Activated CD8-positive, alpha-beta memory T cell treated with anti-CD3 and anti-CD28 coated beads, Interleukin-2, amount 10 ng/mL, durations not matched to agents 7 days and 5 days (primary cell): ENCODE measurements at regions not wholly inside any gene's neighbourhood (a gene's known extent, or its start where the extent isn't known, plus 50 kb on each side); places are given as distances from the start of the nearest gene placed in this dataset.

Experiments
- ATAC-seq: fragments of 150-1000 bp; cut with Tn5 transposase; one replicate; pipeline ENCODE4 v1.10.0; 2021; ENCODE audit warnings: moderate library complexity
- CTCF ChIA-PET: fragments of 350-600 bp; sonication (Branson Sonifier 250); formaldehyde crosslinking; loops from one replicate; lab custom pipeline; 2021; ENCODE audit warnings: antibody characterized with exemption; lab: Charles Lee
- DNase-seq: peaks from one replicate; pipeline ENCODE4 v3.0.0-alpha.2; 2020
- H3K27ac Mint-ChIP-seq: one replicate; pipeline ENCODE4 v1.8.0; 2021; ENCODE audit warnings: mild to moderate bottlenecking, mixed read lengths
- H3K27me3 Mint-ChIP-seq: one replicate; pipeline ENCODE4 v1.8.0; 2021; ENCODE audit warnings: mixed read lengths
- H3K36me3 Mint-ChIP-seq: one replicate; pipeline ENCODE4 v1.8.0; 2021; ENCODE audit warnings: mild to moderate bottlenecking, mixed read lengths
- H3K4me1 Mint-ChIP-seq: one replicate; pipeline ENCODE4 v1.8.0; 2021; ENCODE audit warnings: mixed read lengths
- H3K4me3 Mint-ChIP-seq: one replicate; pipeline ENCODE4 v1.8.0; 2021; ENCODE audit warnings: mild to moderate bottlenecking, moderate library complexity, mixed read lengths
- H3K9me3 Mint-ChIP-seq: one replicate; pipeline ENCODE4 v1.8.0; 2022; ENCODE audit warnings: low read depth, mixed read lengths

DNA sequence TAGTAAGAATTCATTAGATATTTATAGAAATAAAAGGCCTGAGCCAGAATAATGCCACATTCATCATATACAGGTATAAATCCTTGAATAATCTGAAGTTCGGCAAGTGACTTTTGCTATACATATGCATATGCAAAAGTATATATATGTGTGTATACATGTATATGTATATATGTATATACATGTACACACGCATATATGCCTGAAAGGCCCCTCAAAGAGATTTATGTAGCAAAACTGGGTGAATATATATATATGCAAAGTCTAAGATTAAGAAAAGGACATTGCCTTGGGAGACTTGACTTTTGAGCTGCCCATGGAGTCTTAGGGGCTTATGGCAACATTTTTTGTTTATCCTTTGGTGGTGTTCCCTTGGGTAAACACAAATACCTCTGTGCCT, 231.4 kb downstream of the BMP2 start:
- CTCF ChIA-PET: no interaction called here
- peaks cover 11% of the 10 kb centered on the region for H3K9me3 Mint-ChIP-seq

DNA sequence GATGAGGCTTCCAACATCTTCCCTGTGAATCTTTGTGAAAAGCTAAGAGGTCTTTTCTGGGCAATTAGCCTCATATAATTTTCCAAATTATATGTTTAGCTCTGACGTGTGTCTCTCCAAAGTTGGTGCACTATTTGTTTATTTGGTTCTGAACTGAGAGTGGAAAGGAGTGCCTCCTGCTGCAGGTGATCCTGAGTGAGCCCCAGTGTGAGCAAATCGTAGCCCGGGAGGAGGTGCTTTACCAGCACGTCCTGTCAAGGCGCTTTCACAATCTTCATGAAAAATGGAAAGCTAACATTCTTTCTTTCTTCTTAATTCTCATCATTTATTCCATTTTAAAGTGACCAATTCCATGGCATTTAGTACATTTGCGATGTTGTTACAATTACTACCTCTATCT, 231.9 kb downstream of the BMP2 start:
- CTCF ChIA-PET: no interaction called here
- DNase-seq: no peak
- ATAC-seq: no peak
- no peak overlapping the region for H3K27ac Mint-ChIP-seq
- H3K36me3 Mint-ChIP-seq: no peaks in the 10 kb centered on the region
- no peak overlapping the region for H3K4me3 Mint-ChIP-seq
- peaks cover 10% of the 10 kb centered on the region for H3K9me3 Mint-ChIP-seq
- no peaks in the 10 kb centered on the region for H3K27me3 Mint-ChIP-seq
- H3K4me1 Mint-ChIP-seq: no peaks in the 10 kb centered on the region

More for the DNA sequence above, 231.4 kb downstream of the BMP2 start:
- Mint-ChIP-seq H3K36me3 (no peaks in the 10 kb centered on the region), H3K4me1 (no peaks in the 10 kb centered on the region), H3K27me3 (no peaks in the 10 kb centered on the region), H3K4me3 (no peak overlapping the region), H3K27ac (no peak overlapping the region)
- no peak for ATAC-seq
- no peak for DNase-seq

GRCh38 chr20:7003598-7003997, 236.1 kb downstream of the BMP2 start:
- peaks cover 7% of the 10 kb centered on the region for H3K9me3 Mint-ChIP-seq
- H3K4me1 Mint-ChIP-seq: no peaks in the 10 kb centered on the region
- CTCF ChIA-PET: no interaction called here
- no peak overlapping the region for H3K27ac Mint-ChIP-seq
- H3K4me3 Mint-ChIP-seq: no peak overlapping the region
- ATAC-seq: no peak
- no peaks in the 10 kb centered on the region for H3K27me3 Mint-ChIP-seq
- no peaks in the 10 kb centered on the region for H3K36me3 Mint-ChIP-seq
- DNase-seq: no peak

DNA sequence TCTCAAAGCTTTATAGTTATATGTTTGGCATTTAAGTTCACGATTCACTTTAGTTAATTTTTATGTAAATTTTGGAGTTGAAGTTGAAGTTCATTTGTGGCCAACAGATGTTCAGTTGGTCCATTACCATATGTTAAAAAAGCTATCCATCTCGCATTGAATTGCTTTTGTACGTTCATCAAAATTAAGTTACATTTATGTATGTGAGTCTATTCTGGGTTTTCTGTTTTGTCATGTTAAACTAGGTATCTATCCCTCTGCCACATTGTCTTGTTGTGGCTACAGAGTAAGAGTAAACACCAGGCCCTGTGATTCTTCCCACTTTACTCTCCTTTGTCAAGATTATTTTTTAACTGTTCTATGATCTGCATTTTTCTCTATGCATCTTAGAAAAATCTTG, 237.3 kb downstream of the BMP2 start:
- Mint-ChIP-seq H3K4me3 (no peak overlapping the region), H3K9me3 (peaks cover 7% of the 10 kb centered on the region), H3K36me3 (no peaks in the 10 kb centered on the region), H3K27me3 (no peaks in the 10 kb centered on the region), H3K27ac (no peak overlapping the region), H3K4me1 (no peaks in the 10 kb centered on the region)
- DNase-seq: no peak
- ATAC-seq: no peak
- CTCF ChIA-PET: no interaction called here

DNA sequence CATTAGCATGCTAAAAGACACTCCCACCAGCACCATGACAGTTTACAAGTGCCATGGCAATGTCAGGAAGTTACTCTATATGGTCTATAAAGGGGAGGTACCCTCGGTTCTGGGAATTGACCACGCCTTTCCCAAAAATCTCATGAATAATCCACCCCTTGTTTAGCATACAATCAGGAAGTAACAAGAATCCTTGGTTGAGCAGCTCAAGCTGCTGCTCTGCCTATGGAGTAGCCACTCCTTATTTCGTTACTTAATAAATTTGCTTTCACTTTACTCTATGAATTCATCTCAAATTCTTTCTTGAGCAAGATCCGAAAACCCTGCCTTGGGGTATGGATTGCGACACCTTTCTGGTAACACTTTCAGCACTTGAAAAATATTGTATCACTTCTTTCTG, 243.0 kb downstream of the BMP2 start:
- DNase-seq: no peak
- no peaks in the 10 kb centered on the region for H3K27me3 Mint-ChIP-seq

GRCh38 chr20:7015257-7015656, 247.8 kb downstream of the BMP2 start:
- ATAC-seq (no peak), DNase-seq (no peak)
- H3K36me3 Mint-ChIP-seq: no peaks in the 10 kb centered on the region
- H3K4me1 Mint-ChIP-seq: no peaks in the 10 kb centered on the region
- CTCF ChIA-PET: no interaction called here
- no peak overlapping the region for H3K4me3 Mint-ChIP-seq
- H3K27me3 Mint-ChIP-seq: no peaks in the 10 kb centered on the region
- no peak overlapping the region for H3K27ac Mint-ChIP-seq
- H3K9me3 Mint-ChIP-seq: peaks cover 10% of the 10 kb centered on the region

More for the DNA sequence above, 243.0 kb downstream of the BMP2 start:
- Mint-ChIP-seq H3K27ac (no peak overlapping the region), H3K36me3 (no peaks in the 10 kb centered on the region), H3K9me3 (peaks cover 15% of the 10 kb centered on the region), H3K4me1 (no peaks in the 10 kb centered on the region), H3K4me3 (no peak overlapping the region)
- CTCF ChIA-PET: no interaction called here
- ATAC-seq: no peak

- Mint-ChIP-seq H3K4me1 (no peaks in the 10 kb centered on the region), H3K4me3 (no peak overlapping the region), H3K36me3 (no peaks in the 10 kb centered on the region), H3K9me3 (peaks cover 7% of the 10 kb centered on the region), H3K27ac (no peak overlapping the region), H3K27me3 (no peaks in the 10 kb centered on the region)
- no peak for DNase-seq
- CTCF ChIA-PET: no interaction called here
- no peak for ATAC-seq
Observed at GRCh38 chr20:7022597-7022996, 255.1 kb downstream of the BMP2 start.

DNA sequence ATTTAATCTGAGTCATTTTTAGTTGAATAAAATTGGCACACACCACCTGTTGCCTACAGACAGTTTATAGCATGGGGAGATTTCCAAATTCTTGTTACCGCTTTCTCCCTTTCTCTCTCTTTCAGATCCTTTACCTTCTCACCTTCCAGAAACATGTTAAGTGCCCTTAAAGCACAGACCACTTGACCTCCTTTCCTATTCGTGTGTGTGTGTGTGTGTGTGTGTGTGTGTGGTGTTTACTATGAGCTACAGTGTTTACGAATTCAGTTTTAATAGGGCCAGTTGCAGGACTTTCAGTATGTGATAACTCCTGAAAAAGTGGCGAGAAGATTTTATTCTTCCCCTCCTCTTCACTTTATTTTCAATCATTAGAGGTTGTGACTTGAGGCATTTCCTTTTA, 258.1 kb downstream of the BMP2 start:
- H3K4me1 Mint-ChIP-seq: no peaks in the 10 kb centered on the region
- peaks cover 7% of the 10 kb centered on the region for H3K9me3 Mint-ChIP-seq
- H3K27ac Mint-ChIP-seq: no peak overlapping the region
- H3K27me3 Mint-ChIP-seq: no peaks in the 10 kb centered on the region
- no peaks in the 10 kb centered on the region for H3K36me3 Mint-ChIP-seq
- CTCF ChIA-PET: no interaction called here
- DNase-seq: no peak
- ATAC-seq: no peak
- H3K4me3 Mint-ChIP-seq: no peak overlapping the region

DNA sequence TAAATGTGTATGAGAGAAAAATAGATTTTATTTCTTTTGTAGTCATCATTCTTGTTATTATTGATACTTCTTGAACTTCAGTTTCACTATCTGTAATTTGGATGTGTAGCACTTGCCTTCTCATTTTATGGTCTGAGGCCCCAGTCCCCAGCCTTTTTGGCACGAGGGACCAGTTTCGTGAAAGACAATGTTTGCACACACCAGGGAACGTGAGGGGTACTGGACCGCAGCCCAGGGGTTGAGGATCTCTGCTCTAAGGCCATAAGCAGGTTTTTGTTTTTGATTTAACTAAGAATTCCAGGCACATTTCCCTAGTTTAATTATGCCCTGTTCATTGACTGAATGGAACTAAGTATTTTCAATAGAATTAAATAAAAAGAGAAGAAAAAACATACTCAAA, 261.5 kb downstream of the BMP2 start:
- Mint-ChIP-seq H3K4me1 (no peaks in the 10 kb centered on the region), H3K27me3 (no peaks in the 10 kb centered on the region), H3K36me3 (no peaks in the 10 kb centered on the region), H3K27ac (no peak overlapping the region), H3K4me3 (no peak overlapping the region), H3K9me3 (no peaks in the 10 kb centered on the region)
- DNase-seq (no peak), ATAC-seq (no peak)
- CTCF ChIA-PET: interaction anchor here (1.0 kb wide), 1 partner anchor 346 kb away, joined by 3 read pairs; no protein-coding TSS in a partner anchor

GRCh38 chr20:7031222-7031621, 263.7 kb downstream of the BMP2 start:
- peaks cover 6% of the 10 kb centered on the region for H3K9me3 Mint-ChIP-seq
- H3K36me3 Mint-ChIP-seq: no peaks in the 10 kb centered on the region
- ATAC-seq: no peak
- H3K4me1 Mint-ChIP-seq: no peaks in the 10 kb centered on the region
- CTCF ChIA-PET: no interaction called here
- H3K4me3 Mint-ChIP-seq: no peak overlapping the region
- no peak overlapping the region for H3K27ac Mint-ChIP-seq
- no peak for DNase-seq
- H3K27me3 Mint-ChIP-seq: no peaks in the 10 kb centered on the region

DNA sequence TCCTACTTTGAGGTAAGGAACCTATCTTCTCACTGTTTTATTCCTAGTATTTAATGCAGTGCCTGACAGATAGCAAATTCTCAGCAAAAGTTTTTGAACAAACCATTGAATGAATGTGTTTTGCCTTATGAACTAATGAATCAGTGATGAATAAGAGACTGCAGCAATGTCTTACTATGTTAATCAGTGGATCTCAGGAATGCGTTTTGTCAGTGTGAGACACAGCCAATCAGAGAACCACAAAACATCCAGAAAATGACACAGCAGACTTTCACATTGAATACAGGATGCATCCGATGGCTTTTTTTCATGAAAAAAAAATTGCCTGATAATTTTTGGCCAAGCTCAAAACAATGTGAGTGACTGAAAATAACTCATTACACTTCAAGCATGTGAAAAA, 270.5 kb downstream of the BMP2 start:
- Mint-ChIP-seq H3K27me3 (no peaks in the 10 kb centered on the region), H3K27ac (no peak overlapping the region), H3K4me3 (no peak overlapping the region), H3K9me3 (peaks cover 10% of the 10 kb centered on the region), H3K4me1 (no peaks in the 10 kb centered on the region), H3K36me3 (no peaks in the 10 kb centered on the region)
- no peak for DNase-seq
- CTCF ChIA-PET: no interaction called here
- ATAC-seq: no peak

DNA sequence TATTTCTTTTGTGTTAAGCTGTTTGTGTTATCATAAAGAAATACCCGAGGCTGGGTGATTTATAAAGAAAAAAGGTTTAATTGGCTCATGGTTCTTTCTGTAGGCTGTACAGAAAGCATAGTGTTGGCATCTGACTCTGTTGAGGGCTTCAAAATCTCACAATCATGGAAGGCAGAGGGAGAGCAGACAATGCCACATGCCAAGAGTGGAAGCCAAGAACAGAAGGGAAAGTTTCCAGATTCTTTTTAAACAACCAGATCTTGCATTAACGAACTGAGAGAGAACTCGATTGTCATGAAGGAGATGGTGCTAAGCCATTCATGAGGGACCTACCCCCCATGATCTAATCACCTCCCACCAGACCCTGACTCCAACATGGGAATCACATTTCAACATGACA, 290.1 kb downstream of the BMP2 start:
- CTCF ChIA-PET: no interaction called here
- Mint-ChIP-seq H3K4me3 (no peak overlapping the region), H3K27me3 (no peaks in the 10 kb centered on the region), H3K4me1 (no peaks in the 10 kb centered on the region), H3K27ac (no peak overlapping the region), H3K36me3 (no peaks in the 10 kb centered on the region), H3K9me3 (peaks cover 7% of the 10 kb centered on the region)
- ATAC-seq (no peak), DNase-seq (no peak)

- H3K36me3 Mint-ChIP-seq: no peaks in the 10 kb centered on the region
- no peak overlapping the region for H3K4me3 Mint-ChIP-seq
- H3K4me1 Mint-ChIP-seq: no peaks in the 10 kb centered on the region
- CTCF ChIA-PET: no interaction called here
- no peak for DNase-seq
- H3K9me3 Mint-ChIP-seq: no peaks in the 10 kb centered on the region
- no peak overlapping the region for H3K27ac Mint-ChIP-seq
- H3K27me3 Mint-ChIP-seq: no peaks in the 10 kb centered on the region
- ATAC-seq: no peak
Observed at GRCh38 chr20:7078804-7079203, 311.3 kb downstream of the BMP2 start.

- Mint-ChIP-seq H3K36me3 (no peaks in the 10 kb centered on the region), H3K9me3 (no peaks in the 10 kb centered on the region), H3K27ac (no peak overlapping the region), H3K27me3 (no peaks in the 10 kb centered on the region), H3K4me1 (no peaks in the 10 kb centered on the region), H3K4me3 (no peak overlapping the region)
- CTCF ChIA-PET: no interaction called here
- ATAC-seq (no peak), DNase-seq (no peak)
Observed at GRCh38 chr20:7080472-7080871, 313.0 kb downstream of the BMP2 start.

- CTCF ChIA-PET: no interaction called here
- DNase-seq (no peak), ATAC-seq (no peak)
- no peaks in the 10 kb centered on the region for H3K36me3 Mint-ChIP-seq
- H3K27ac Mint-ChIP-seq: no peak overlapping the region
- peaks cover 3% of the 10 kb centered on the region for H3K9me3 Mint-ChIP-seq
- H3K4me1 Mint-ChIP-seq: no peaks in the 10 kb centered on the region
- H3K27me3 Mint-ChIP-seq: no peaks in the 10 kb centered on the region
- H3K4me3 Mint-ChIP-seq: no peak overlapping the region
Observed at GRCh38 chr20:7085467-7085866, 318.0 kb downstream of the BMP2 start.
